Effector CD4-positive, alpha-beta T cell (primary cell): ENCODE measurements at regions not wholly inside any gene's neighbourhood (a gene's known extent, or its start where the extent isn't known, plus 50 kb on each side); places are given as distances from the start of the nearest gene placed in this dataset.
"Not testable (repeated sequence)": the region's sequence is repeated elsewhere in the genome, so short reads cannot be mapped to it uniquely, and the experiment has no call there.

ENCODE experiments used
- DNase-seq: peaks from one replicate; pipeline ENCODE4 v3.0.0-alpha.2; 2020

GRCh38 chr6:137970368-137970767 lies 103.3 kb downstream of the TNFAIP3 start:
- no peak for DNase-seq

- DNase-seq, result no peak
These were observed 106.1 kb downstream of the TNFAIP3 start for GRCh38 chr6:137973201-137973600.

- DNase-seq, result peak; percentile 11
These were observed 108.3 kb downstream of the TNFAIP3 start for GRCh38 chr6:137975188-137975940.

DNA sequence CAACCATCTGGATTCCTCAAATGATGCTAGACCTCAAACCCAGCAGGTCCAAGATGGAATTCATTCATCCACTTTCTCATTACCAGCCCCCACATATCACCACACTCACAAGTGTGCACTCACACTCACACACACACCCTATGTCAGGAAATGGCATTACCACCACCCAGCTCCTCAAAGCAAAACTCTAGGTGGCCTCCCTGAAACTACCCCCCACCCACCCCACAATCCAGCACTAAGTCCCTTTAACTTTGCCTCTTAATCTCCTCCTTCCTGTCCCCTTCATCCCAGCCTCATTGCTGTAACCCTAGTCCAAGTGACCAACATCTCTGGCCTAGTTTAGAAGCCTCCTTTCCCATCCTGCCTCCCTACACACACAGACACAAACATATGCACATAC lies 109.4 kb downstream of the TNFAIP3 start:
- no peak for DNase-seq

- DNase-seq, result no peak
These were observed 110.1 kb downstream of the TNFAIP3 start for GRCh38 chr6:137977206-137977605.

GRCh38 chr6:137977814-137978213 lies 110.8 kb downstream of the TNFAIP3 start:
- no peak for DNase-seq

DNA sequence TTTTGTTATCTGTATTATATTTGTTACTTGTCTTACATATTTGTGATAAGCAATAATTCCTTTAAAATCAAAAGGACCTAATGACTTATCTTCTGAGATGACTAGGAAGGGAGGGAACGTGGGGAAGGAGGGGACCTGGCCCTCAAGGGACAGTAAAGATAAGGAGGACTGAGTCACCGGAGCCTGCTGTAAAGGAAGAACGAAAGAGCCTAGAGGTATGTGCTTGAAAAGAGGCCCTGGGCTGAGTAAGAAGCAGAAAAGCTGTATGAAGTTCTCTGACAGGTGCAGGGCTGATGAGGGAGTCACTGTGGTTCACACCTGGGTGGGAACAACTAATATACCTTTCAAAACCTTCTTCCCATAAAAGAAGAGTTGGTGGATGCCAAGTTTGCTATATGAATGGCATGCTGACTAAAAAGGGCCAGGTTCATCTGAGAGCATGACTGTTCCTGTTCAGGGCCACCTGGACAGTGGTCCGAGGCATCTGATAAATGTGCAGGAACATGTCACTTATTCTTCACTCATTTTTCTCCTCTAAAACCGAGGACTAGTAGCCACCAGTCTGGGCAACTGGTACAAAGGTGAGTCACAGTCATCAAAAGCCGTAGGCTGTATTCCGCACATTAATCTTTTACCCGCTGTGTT lies 111.3 kb downstream of the TNFAIP3 start:
- no peak for DNase-seq

DNA sequence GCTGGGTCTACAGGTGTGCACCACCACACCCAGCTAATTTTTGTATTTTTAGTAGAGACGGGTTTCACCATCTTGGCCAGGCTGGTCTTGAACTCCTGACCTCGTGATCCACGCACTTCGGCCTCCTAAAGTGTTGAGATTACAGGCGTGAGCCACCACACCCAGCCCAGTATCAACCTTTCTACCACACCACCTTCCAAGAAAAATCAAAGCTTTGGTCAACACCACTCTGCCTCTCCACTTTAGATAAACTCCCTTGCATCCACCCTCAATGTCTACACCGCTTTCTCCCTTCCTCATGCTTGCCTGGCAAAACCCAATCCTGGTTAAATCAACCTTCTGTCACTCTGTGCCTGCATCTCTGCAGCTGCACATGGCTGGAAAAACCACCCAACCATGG lies 112.2 kb downstream of the TNFAIP3 start:
- not testable (repeated sequence) for DNase-seq

- no peak for DNase-seq
These were observed 113.7 kb downstream of the TNFAIP3 start for GRCh38 chr6:137980777-137981176.

GRCh38 chr6:137981758-137982157 lies 114.7 kb downstream of the TNFAIP3 start:
- DNase-seq, result no peak

- no peak for DNase-seq
These were observed 115.5 kb downstream of the TNFAIP3 start for GRCh38 chr6:137982418-137983189.

DNA sequence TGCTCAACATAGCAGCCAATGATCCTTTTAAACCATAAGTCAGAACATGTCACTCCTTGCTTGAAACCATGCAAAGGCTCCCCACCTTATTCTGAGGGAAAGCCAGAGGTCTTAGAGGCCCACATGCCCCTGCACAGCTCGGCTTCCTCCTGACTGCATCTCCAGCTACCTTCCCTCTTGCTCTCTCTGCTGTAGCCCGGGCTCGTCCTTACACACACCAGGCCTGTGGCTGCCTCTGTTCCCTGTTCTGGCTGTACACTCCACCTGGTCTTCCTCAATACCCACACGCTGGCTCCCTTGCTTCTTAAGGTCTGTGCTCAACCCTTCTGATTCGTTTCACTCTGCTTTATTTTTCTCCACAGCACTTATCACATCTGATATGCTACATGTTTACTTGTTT lies 116.2 kb downstream of the TNFAIP3 start:
- no peak for DNase-seq

GRCh38 chr6:137989664-137990063 lies 117.6 kb downstream of the PERP start:
- no peak for DNase-seq

GRCh38 chr6:137995371-137995770 lies 111.8 kb downstream of the PERP start:
- no peak for DNase-seq

DNA sequence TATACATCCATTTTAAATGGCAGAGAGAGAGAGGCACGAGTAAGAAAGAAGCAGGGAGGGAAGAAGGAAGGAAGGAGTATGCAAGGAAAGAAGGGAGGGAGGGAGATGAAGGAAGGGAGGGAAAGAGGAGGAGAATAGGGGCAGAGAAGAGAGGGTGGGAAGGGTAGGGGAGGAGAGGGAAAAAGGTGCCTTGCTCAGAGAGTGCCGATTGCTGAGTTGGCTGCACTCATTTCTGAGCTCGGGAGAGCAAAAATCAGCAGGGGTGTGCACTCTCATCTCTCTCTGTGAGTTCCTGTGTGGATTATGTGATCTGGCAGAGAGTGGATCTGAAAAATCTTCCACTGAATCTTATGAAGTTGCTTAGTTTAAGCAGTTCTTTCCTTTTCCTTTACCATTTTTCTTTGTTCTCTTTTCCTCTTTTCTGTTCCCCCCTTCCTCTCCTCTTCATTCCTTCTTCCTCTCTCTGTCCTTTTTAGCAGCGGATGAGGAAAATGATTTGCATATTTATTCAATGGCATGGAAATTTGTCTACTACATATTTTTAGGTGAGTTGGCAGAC lies 108.7 kb downstream of the PERP start:
- DNase-seq, result no peak

GRCh38 chr6:137999815-138000214 lies 107.4 kb downstream of the PERP start:
- DNase-seq, result no peak

- no peak for DNase-seq
These were observed 106.3 kb downstream of the PERP start for GRCh38 chr6:138000941-138001340.

DNA sequence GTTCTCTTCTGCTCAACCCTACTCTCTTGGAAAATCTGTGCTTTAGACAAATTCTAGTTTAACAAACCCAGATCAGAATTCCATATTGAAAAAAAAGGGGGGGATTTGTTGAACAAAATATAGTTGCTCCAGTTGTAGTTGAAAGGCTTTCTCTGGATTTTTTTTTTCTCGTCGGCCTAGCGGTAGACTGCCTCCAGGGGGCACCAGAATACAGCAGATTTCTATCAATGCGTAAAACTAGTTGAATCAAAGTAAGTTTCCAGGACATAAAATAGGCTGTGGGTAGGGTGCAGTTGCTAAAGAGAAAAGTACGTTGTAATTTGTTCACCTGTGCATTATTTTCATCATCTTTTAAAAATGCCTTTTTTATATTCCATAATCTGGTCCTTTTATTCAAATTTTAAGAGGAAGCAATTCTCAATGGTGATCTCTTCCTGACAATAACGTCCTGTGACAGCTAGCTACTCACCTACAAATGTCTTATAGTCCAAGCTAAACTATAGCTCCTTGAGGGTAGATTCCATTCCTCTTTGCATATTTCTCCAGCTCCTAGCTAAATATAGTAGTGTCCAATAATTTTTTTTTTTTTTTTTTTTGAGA lies 105.4 kb downstream of the PERP start:
- peak; percentile 44 for DNase-seq

DNA sequence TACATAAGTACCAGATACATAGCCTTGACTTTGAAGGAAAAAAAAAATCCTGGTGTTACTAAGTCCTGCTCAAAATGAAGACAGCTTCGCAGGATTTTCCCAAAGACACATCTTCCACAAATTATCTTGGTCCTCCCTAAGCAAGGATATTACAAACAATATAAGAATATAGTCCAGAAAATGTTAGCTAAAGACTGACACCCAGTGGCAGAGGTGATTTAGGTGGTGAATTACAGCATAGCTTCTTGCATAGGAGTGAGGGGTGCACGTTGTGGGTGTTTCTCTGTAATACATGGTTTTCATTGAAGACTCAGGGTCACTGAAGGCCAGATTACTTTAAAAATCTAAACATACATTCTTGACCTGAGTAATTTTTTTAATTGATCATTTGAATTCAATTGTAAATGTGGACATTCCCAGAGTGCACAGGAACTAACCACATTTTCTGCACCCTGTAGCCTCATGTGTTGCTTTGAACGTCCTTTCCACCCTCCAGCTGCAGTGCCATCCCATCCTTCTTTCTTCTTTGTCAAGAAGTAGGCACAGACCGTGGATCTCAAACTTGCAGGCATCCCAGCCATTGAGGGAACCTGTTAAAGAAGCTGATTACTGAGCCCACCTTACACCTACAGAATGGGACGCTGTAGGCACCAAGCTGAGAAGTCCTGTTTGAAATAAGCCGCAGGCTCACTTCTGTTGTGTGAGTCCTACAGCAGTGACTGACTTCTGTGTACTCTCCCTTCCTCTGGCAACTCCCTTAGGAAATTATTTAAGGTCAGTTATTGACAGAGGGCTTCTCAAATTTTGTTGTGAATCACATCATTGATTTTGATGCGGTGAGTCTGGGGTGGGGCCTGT lies 102.6 kb downstream of the PERP start:
- DNase-seq, result no peak

DNA sequence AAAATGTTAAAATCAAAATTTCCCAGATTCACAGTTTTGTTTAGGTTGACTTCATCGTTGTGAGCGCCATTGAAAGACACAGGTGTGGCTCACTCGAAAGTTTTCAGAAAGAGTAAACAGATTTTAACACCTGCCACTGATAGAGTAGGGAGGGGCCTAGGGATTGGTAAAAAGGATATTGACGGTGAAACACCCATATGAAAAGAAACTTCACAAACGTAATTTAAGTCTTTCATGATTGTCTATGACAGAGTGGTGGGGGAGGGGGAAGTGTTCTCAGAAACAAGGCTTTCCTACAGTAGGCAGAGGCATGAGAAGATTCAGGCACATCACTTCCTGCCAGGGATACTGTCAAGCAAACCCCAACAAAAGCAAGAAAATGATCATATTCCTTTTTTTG lies 101.4 kb downstream of the PERP start:
- no peak for DNase-seq

DNA sequence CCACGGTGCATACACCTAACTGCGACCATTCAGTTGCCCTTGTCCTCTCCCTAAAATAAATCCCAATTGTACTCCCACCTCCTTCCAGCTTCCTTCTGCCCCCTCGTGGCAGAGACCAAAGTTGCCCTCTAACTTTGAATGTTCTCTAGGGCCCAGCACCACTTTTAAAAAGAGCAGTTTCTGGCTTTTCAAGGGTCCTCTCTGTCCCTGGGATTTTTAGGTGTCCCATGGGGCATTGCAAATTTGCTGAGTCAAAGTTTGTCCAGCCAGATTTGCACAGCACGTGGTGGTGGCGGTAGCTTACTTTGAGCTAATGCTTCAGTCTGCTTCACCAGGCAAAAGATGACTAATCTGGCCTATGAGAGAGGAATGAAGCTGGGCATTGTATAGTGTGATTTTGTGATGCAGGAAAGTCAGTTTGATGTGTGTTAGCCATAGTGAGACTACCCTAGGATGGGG lies 100.2 kb downstream of the PERP start:
- no peak for DNase-seq

GRCh38 chr6:138008791-138009190 lies 98.4 kb downstream of the PERP start:
- DNase-seq, result no peak
